GM13977 (cell line): ENCODE measurements at regions not wholly inside any gene's neighbourhood (a gene's known extent, or its start where the extent isn't known, plus 50 kb on each side); places are given as distances from the start of the nearest gene placed in this dataset.

Experiments
- DNase-seq: peaks from one replicate; pipeline ENCODE4 v3.0.0; 2012; ENCODE audit warnings: low spot score
- in situ Hi-C: fragments of 300-500 bp; cut with MboI; formaldehyde crosslinking; loops from one replicate; pipeline ENCODE4 v1.12.0; 2022; ENCODE audit warnings: low sequenced_read_pairs, low pct_unique_long_range_greater_than_20kb, mixed read lengths, inconsistent platforms; ENCODE audit not compliant: unreplicated experiment
- TF ChIP-seq, protein P1 (sequence below): IDR thresholded peaks from 2 replicates; pipeline ENCODE4 v1.5.1; 2012; ENCODE audit warnings: mild to moderate bottlenecking, control low read depth; ENCODE audit not compliant: insufficient read depth; ENCODE audit errors: extremely low read depth, missing control alignments

DNA sequence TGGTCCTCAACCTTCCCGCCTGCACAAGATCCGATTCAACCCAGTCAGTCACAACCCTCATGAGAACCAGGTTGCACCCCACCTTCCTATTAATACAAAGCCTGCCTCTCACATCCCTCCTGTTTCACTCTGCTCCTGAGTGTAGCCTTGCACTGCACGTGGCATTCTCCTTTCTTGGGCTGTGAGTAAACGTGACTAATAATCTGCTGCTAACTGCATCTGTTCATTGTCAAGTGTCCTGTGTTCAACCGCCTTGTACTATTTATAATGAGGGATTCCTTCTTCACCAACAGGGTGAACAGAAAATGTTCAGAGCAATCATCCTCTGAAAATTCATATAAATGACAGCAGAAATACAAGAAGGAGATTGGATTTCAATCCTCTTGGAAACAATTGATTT lies 1608.2 kb downstream of the SLITRK5 start:
- no peak for DNase-seq
- in situ Hi-C loops, result no loop called here
- TF ChIP-seq, protein P1, sequence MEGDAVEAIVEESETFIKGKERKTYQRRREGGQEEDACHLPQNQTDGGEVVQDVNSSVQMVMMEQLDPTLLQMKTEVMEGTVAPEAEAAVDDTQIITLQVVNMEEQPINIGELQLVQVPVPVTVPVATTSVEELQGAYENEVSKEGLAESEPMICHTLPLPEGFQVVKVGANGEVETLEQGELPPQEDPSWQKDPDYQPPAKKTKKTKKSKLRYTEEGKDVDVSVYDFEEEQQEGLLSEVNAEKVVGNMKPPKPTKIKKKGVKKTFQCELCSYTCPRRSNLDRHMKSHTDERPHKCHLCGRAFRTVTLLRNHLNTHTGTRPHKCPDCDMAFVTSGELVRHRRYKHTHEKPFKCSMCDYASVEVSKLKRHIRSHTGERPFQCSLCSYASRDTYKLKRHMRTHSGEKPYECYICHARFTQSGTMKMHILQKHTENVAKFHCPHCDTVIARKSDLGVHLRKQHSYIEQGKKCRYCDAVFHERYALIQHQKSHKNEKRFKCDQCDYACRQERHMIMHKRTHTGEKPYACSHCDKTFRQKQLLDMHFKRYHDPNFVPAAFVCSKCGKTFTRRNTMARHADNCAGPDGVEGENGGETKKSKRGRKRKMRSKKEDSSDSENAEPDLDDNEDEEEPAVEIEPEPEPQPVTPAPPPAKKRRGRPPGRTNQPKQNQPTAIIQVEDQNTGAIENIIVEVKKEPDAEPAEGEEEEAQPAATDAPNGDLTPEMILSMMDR, result no peak

DNA sequence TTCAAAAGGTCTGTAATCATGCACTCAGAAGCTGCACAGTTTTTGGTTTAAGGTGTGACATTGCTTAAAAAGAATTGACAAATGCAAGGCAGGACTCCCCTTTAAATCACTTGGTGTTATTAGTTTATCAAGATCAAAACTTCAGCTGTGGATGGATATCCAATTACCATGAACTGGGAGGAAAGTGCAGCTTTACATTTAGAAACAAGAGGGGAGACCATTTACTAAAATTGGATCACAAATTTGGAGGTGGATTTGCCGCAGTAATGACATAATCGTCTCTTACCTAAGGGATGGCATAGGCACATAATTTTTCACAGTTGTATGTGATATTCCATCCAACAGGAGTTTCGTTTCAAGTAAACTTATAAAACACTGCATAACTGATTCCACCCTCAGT lies 1610.2 kb downstream of the SLITRK5 start:
- TF ChIP-seq, protein P1, result no peak
- in situ Hi-C loops, result no loop called here
- DNase-seq, result no peak

DNA sequence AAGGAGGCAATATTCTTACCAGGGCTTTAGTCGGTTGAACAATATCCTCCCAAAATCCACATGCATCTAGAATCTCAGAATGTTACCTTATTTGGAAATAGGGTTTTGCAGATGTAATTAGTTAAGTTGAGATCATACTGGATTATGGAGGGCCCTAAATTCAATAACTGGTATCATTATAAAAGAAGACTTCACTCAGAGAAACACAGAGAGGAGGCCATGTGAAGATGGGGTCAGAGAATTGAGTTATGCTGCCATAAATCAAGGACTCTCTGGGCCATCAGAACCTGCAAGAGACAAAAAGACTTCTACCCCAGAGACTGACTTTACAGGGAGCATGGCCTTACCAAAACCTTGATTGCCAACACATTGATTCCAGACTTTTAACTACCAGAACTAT lies 1611.1 kb downstream of the SLITRK5 start:
- TF ChIP-seq, protein P1, result no peak
- DNase-seq, result no peak
- in situ Hi-C loops, result no loop called here

DNA sequence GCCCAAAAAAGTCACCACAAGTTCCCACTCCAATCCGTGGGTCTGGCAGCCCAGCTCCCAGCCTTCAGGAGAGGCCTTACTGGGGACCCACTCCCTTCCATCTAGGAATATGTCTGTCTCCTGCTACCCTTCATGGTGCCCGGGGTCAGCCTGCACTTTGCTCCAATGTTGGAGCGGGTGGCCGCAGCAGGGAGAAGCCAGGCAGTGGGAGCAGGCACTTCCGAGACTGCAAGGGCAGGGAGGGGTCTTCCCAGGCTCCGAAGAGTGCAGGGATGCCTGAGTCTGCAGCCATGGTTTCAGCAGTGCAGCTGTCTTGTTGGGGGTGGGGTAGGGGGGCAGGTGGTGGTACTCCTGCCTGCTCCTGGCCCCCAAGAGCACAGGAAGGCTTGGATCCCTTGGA lies 1616.2 kb downstream of the SLITRK5 start:
- TF ChIP-seq, protein P1, result no peak
- in situ Hi-C loops, result no loop called here
- DNase-seq, result no peak

DNA sequence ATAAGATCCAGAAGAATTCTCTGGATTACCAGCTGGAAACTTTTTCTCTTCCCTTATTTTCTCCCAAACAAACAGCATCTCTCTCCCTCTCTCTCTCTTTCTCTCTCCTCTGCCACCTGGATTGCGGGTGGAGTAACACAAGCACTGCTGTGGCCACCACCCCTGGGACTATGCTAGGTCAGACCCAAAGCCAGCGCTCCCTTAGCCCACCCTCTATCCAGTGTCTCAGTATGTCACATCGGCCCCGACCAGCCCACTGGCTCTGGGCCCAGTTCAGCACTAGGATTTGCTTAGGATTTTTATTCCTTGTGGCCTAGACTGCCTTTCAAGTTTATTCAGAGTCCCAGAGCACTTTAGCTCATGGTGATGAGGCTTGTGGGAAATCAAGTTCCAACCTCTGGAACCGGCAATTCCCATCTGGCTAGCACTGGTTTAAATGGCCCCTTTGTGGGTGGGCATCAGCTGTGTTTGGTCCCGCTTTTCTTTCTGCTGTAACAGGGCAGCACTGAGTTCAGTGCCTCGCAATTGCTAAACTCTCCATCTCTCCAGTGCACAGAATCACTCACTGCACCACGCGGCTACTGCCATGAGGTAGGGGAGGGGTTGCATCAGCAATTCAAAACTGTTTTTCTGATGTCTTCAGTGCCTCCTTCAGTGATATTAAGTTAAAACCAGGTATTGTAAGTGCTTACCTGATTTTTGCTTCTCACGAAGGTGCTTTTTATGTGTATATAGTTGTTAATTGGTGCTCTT lies 1623.1 kb downstream of the SLITRK5 start:
- in situ Hi-C loops, result no loop called here
- DNase-seq, result no peak
- TF ChIP-seq, protein P1, result no peak

DNA sequence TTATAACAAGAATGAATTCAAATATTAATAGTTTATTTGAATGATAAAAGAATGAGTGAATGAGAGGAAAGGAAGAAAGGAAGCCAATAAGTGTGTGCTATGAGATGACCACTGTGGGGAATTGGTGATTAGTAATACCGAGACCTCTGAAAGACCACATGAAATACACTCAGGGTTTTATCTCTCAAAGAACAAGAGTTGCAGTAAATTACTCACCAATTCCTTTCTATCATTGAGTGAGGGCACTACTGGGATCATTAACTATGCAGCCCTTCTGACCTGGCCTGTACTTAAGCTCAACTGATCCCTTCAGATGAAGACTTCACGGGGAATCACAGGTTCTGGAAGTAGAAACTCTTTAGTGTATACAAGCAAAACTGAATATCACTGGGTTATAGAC lies 1636.1 kb downstream of the SLITRK5 start:
- peak; percentile 4 for DNase-seq
- in situ Hi-C loops, result no loop called here
- TF ChIP-seq, protein P1, result no peak
